Lower leg skin (tissue), 4 donors: ENCODE measurements at regions not wholly inside any gene's neighbourhood (a gene's known extent, or its start where the extent isn't known, plus 50 kb on each side); places are given as distances from the start of the nearest gene placed in this dataset.
"Not testable (repeated sequence)": the region's sequence is repeated elsewhere in the genome, so short reads cannot be mapped to it uniquely, and the experiment has no call there.

Experiments
- DNase-seq, 2 donors: peaks; one replicate each; pipeline ENCODE4 v3.0.0-alpha.2; 2019; ENCODE audit warnings: low spot score in 2 of 2
- H3K4me3 ChIP-seq: fragments of 200-600 bp; sonication (generic); 2 replicates; pipeline ENCODE4 v1.5.1; 2017; ENCODE audit warnings: mild to moderate bottlenecking, low read depth; ENCODE audit not compliant: poor library complexity, severe bottlenecking
- CTCF ChIP-seq, 3 donors: fragments of 450-650 bp; IDR thresholded peaks; one replicate each; pipeline ENCODE4 v1.5.1; 2016; ENCODE audit warnings: antibody characterized with exemption in 3 of 3, mild to moderate bottlenecking in 3 of 3, moderate library complexity in 2 of 3
- POLR2A ChIP-seq, 2 donors: fragments of 450-650 bp; IDR thresholded peaks; one replicate each; pipeline ENCODE4 v1.6.1; 2016 to 2017; ENCODE audit warnings: antibody characterized with exemption in 2 of 2, mild to moderate bottlenecking in 1 of 2, moderate library complexity in 1 of 2
- WGBS, 2 donors: methylation state at CpG; one replicate each; pipeline ENCODE4 v1.1.5; 2018; 5-methylcytosine and 5-hydroxymethylcytosine counted together
- intact Hi-C: fragments of 100-400 bp; cut with DNase I; formaldehyde crosslinking; loops from one replicate; pipeline ENCODE4 v1.15.0; 2023; ENCODE audit warnings: low total_unique reads

GRCh38 chr4:30555775-30556174, 164.4 kb upstream of the PCDH7 start:
- intact Hi-C loops = no loop called here
- DNase-seq = no peak
- 52 to 78% methylated on average over 1 of the region's 1 CpG for WGBS, 2 donors
- no peak overlapping the region for H3K4me3 ChIP-seq
- no peak for TF ChIP-seq CTCF (IDR thresholded peaks at IDR 0.05)
- TF ChIP-seq POLR2A (IDR thresholded peaks at IDR 0.05) = no peak

GRCh38 chr4:30559481-30559880, 160.7 kb upstream of the PCDH7 start:
- WGBS, 2 donors = 61 to 75% methylated on average over 4 of the region's 4 CpGs
- intact Hi-C loops = no loop called here
- H3K4me3 ChIP-seq = no peak overlapping the region
- TF ChIP-seq CTCF (IDR thresholded peaks at IDR 0.05) (no peak), POLR2A (IDR thresholded peaks at IDR 0.05) (no peak)
- no peak for DNase-seq

- DNase-seq = no peak
- intact Hi-C loops = no loop called here
- TF ChIP-seq CTCF (IDR thresholded peaks at IDR 0.05) (no peak), POLR2A (IDR thresholded peaks at IDR 0.05) (no peak)
- WGBS, 2 donors = 87 to 94% methylated on average over 6 to 9 of the region's 9 CpGs
- H3K4me3 ChIP-seq = no peak overlapping the region
Observed at GRCh38 chr4:30586850-30587249, 133.3 kb upstream of the PCDH7 start.

GRCh38 chr4:30589669-30590068, 130.5 kb upstream of the PCDH7 start:
- intact Hi-C loops, DNase-seq, H3K4me3 ChIP-seq: not testable (repeated sequence)
- WGBS, 2 donors = 94 to 98% methylated on average over 3 of the region's 3 CpGs

GRCh38 chr4:30600246-30601017, 119.7 kb upstream of the PCDH7 start:
- intact Hi-C loops = no loop called here
- no peak overlapping the region for H3K4me3 ChIP-seq
- WGBS, 2 donors = 57 to 61% methylated on average over 5 of the region's 5 CpGs
- no peak for TF ChIP-seq POLR2A (IDR thresholded peaks at IDR 0.05)
- TF ChIP-seq CTCF (IDR thresholded peaks at IDR 0.05) = no peak
- no peak for DNase-seq

GRCh38 chr4:30601070-30601865, 118.9 kb upstream of the PCDH7 start:
- no peak for DNase-seq
- intact Hi-C loops = no loop called here
- no peak for TF ChIP-seq CTCF (IDR thresholded peaks at IDR 0.05)
- TF ChIP-seq POLR2A (IDR thresholded peaks at IDR 0.05) = no peak
- 61% methylated on average over 3 of the region's 3 CpGs for WGBS, 2 donors
- no peak overlapping the region for H3K4me3 ChIP-seq
